ENCODE measurements at regions not wholly inside any gene's neighbourhood (a gene's known extent, or its start where the extent isn't known, plus 50 kb on each side); places are given as distances from the start of the nearest gene placed in this dataset.

DNA sequence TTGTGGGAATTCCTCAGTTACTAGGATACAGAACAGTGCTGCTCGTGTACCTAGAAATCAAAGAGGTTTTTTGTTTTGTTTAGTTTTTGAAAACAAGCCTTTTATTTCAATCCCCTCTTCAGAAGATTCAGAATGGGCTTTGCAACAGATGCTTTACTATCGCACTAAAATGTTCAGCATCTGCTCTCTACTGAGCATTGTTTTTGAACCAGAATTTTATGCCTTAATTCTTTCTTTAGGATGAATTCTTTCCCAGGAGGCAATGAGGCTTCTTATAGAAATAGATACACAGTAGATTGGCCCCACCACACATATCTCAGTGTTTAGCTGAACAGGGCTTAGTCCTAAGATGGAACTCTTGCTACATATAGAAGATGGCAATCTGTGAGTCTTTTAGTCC, 95.9 kb upstream of the SPACA1 start:
- TF ChIP-seq POLR2A (IDR thresholded peaks at IDR 0.05), result no peak
- TF ChIP-seq CTCF (IDR thresholded peaks at IDR 0.05), result no peak

Measured in thyroid gland (tissue), 4 donors.